ENCODE measurements at regions not wholly inside any gene's neighbourhood (a gene's known extent, or its start where the extent isn't known, plus 50 kb on each side); places are given as distances from the start of the nearest gene placed in this dataset.

DNA sequence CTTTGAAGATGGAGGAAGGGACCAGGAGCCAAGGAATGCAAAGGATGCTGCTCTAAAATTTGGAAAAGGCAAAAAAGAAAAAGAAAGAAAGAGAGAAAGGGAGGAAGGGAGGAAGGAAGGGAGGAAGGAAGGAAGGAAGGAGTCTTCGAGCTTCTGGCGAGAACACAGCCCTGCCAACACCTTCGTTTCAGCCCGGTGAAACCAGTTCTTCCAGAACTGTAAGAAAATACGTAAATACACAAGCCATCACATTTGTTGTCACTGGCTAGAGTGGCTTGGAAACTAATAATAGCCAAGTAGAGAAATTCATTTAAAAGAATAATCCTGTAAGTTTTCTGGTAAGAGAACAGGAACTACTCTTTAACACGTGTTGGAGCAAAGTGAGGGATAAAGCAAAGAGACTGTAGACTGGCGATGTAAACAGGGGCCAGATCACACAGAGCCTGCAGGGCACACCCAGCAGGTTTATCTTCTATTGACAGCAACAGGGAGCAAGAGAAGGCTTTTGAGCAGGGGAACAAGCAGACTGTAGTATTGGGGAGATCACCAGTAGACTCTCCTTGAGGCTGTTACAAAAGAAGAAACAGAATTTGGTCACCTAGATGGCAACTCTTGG lies 188.7 kb upstream of the MPHOSPH6 start:
- no peak for DNase-seq (ENCODE audit: low read depth)

DNA sequence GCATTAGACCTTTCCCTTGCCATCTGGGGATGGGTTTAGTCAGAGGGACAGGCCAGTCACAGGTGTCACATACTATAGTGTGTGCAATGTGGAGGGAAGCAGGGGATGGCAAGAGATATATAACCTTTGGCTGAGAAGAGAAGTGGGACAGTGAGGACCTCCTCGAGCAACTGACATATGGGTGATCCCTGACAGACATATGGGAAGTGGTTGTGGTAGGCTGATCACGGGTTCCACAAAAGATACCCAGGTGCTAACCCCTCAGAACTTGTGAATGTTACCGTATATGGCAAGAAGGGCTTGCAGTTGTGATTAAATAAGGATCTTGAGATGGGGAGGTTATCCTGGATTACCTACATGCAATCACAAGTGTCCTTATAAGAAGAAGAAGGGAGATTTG lies 188.1 kb upstream of the MPHOSPH6 start:
- DNase-seq (ENCODE audit: low read depth) = no peak

DNA sequence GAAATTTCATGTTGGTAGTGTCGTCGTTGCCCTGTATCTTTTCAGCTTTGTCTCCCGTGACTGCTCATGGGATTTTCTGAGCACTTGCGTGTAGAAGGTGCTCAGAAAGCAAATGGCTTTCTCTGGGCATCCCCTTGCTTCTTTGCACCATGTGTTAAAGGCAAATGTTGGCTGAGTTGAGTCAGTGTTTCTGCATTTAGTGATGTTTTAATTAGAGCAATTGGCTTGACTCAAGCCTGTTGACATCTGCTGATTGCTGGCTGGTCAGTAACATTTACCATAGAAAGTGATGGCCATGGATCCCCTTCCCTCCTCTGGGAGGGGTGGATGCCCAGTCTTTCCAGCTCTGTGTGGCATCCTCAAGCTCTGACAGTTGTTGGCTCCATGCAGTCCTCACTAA lies 187.2 kb upstream of the MPHOSPH6 start:
- no peak for DNase-seq (ENCODE audit: low read depth)

DNA sequence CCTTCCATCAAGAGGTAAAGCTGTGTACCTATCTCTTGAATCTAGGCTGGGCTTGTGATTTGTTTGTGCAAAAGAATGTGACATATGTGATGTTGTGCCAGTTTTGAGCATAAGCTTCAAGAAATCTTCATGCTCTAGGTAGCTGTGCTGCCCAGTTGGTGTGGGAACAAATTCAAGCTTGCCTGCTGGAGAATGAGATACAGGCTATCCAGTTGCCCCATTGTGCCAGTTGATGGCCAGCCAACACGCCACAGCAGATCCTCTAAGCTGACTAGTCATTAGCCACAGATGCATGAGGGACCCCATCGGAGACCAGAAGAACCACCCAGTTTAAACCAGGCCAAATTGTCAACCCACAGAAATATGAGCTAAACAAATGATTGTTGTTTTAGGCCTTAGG lies 180.5 kb upstream of the MPHOSPH6 start:
- no peak for DNase-seq (ENCODE audit: low read depth)

DNA sequence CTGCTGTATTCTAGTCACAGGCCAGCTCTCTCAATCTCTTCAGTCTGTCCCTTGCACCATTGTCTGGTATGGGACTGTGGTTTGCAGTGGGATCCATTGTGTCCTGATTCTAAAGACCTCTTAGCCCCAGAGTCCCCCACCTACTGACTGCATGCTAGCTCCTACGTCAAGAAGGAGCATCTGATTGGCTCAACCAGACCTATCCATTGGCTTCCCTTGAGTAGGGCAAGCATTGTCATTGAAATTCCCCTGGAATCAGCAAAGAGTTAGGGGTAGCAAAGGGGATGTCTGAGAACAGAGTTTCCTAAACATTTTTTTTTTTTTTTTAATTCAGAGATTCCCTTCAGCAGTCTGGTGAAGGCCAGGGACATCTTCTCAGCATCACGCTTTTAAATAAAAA lies 175.3 kb upstream of the MPHOSPH6 start:
- DNase-seq (ENCODE audit: low read depth) = no peak

DNA sequence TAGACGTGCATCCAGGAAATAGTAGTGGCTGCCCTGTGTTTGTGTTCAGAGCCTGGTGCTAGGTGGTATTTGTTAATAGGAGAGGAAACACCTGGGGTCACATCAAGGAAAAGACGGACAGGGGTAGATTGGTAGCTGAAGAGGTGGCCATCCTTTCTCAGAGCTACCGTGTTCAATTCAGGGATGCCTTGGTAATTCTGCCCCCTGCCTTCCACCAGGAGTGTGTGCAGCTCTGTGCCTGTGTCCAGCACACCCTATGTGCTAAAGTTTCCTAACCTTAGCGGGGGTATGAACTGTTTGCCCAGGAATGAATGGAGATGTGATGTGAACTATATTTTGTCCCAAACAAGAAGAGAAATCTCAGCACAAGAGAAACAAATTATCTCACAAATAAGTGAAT lies 174.1 kb upstream of the MPHOSPH6 start:
- no peak for DNase-seq (ENCODE audit: low read depth)

DNA sequence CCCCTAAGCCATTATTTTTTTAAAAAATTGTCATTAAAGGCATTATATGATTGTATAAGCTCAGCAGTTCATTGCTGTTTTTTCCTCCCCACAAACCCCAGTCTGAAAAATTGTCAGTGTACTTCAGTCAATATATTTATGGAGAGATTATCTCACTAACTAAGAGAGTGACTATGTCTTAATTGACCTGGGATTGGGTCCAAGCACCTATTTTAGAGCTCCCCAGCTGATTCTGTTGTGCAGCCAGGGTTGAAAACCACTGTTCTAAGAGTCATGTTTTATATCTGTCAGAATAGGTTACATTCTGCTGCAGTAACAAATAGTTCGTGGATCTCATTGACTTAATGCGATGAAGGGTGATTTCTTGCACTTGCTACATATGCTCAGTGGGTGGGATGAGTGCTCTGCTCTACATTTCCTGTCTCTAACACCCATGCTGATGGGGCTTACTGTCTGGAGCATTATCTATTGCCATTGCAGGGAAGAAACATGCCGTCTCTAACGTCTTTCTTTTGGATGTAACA lies 171.2 kb upstream of the MPHOSPH6 start:
- DNase-seq (ENCODE audit: low read depth) = no peak

DNA sequence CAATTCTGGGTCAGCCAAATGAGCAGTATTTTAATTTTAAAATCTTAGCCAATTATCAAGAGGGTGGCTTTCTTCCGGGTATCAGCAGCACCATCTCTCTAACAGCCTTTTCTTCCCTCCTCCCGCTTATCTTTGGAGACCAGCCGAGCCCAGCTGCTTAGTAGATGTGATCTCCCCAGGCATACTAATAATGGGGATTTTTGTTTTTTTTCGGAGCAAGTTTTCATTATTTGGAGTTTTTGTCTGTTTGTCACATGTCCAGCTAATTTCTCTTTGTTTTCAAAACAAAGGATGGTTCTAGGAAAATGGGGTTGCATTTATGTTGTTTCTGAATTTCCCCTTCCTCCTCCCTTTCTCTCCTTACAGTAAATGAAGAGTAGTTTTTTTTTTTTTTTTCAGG lies 170.5 kb upstream of the MPHOSPH6 start:
- no peak for DNase-seq (ENCODE audit: low read depth)

DNA sequence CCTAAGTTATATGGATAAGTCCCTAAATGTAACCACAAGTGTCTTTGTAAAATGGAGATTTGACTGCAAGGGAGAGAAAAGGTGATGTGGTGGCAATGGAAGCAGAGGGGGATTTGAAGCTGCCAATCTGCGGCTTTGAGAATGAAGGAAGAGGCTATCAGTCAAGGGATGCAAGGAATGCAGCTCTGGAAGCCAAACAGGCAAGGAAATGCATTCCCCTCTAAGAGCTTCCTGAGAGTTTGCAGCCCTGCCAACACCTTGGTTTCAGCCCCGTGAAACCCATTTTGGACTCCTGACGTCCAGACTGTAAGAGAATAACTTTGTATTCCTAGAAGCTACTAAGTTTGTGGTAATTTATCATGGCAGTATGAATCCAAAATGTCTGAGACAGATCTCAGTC lies 167.3 kb upstream of the MPHOSPH6 start:
- no peak for DNase-seq (ENCODE audit: low read depth)

DNA sequence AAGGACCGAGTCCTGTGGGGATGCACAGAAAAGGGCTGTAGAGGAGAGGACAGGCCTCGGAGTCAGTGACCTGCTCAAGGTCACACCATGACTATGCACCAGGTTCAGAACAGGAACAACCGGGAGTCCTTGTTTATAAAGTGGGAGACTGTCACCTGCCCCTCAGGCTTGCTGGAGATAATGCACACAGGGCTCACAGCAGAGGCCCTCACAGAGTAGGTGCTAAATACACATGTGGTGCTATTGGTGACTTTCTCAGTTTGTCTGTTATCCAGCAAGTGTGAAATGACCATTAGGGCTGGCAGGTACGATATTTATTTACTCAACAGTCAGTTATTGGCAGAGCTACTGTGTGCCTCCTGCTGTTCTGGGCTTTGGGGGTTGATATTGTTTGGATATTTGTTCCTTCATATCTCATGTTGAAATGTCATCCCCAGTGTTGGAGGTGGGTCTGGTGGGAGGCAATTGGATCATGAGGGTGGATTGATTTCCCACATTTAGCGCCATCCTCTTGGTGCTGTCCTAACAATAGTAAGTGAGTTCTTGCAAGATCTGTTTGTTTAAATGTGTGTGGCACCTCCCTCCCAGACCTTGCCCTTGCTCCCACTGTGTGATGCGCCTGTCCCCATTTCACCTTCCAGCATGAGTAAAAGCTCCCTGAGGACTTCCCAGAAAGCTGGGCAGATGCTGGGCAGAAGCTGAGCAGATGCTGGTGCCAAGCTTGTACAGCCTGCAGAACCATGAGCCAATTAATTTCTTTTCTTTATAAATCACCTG lies 162.1 kb upstream of the MPHOSPH6 start:
- DNase-seq (ENCODE audit: low read depth) = no peak

DNA sequence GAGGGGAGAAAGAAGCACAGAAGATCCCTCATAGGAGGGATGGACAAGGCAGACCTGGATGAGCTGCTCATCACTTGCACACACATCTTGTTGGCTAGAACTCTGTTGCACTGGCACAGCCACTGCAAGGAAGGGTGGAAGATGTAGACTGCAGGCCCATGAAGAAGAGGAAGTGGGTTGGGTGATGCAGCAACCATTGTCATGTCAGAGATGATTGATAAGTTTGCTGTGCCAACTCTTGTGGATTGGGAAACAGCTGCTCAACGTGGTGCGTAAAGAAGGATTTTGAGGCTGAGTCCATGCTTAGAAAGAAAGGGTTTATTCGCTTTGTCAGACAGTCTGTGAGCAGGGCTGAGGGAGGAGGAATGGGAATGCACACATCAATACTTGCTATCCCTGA lies 161.4 kb upstream of the MPHOSPH6 start:
- DNase-seq (ENCODE audit: low read depth) = no peak

DNA sequence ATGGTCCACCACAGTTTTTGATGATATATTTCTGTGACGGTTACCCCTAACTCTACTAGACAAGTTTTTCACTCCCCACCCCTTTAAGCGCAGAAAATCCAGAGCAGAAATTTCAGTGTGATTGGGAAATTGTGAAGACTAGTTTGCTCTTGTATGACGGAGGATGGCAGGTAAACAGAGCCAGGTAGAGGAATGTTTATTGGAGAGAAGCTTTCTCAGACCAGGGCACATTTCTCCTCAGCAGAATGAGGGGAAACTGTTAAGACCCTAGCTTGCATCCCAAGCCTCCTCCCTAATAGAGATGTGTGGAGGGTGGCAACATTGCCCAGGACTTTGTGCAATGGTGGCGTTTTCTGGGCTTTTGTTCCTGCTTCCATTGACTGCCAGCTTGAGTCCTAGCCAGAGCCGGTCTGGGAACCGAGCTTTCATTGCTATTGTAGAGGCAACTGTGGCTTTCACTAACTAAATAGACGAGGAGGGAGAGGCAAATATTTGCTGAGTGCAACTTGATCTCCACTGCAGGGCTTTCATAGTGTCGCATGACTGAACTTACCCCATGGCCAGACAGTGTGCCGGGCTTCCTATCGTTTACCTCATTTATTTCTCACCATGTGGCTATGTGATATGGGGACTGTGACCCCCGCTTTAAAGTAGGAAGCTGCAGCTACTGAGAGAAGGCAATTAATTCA lies 159.6 kb upstream of the MPHOSPH6 start:
- DNase-seq (ENCODE audit: low read depth) = no peak

DNA sequence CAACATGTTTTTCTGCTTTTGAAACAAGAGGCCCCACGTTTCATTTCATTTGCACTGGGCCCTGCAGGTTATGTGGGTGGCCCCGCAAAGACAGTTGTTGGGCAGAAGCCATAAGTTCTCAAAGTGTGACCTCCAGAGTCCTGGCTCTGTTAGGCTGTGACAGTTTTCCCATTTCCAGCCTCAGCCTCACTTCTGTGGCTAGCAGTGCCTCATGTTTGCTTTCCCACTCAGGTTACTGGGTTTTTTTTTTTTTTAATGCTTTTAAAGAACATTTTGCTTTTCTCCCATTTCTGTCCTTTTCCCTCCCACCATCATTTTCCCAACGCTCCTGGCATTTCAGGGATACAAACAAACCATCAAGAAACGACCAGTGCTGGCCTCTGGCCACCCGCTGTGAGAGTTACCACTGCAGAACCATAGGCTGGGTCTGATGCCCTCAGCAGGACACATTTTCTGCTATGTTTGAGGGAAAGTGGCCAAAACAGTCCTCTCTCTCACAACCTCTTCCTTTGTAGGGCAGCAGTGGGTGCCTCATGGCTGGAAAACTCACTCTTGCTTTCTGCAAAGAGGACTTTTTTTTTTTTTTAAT lies 159.0 kb upstream of the MPHOSPH6 start:
- no peak for DNase-seq (ENCODE audit: low read depth)

DNA sequence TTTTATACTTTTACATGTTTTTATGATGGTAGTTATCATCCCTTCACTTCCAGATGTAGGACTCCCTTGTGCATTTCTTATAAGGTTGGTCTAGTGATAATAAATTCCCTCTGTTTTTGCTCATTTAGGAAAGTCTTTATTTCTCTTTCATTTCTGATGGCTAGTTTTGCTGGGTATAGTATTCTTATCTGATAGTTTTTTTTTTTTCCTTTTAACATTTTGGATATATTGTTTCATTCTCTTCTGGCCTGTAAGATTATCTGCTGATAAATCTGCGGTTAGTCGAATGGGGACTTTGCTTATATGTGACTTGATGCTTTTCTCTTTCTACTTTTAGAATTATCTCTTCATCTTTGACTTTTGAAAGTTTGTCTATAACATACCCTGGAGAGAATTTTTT lies 153.1 kb upstream of the MPHOSPH6 start:
- DNase-seq (ENCODE audit: low read depth) = no peak

DNA sequence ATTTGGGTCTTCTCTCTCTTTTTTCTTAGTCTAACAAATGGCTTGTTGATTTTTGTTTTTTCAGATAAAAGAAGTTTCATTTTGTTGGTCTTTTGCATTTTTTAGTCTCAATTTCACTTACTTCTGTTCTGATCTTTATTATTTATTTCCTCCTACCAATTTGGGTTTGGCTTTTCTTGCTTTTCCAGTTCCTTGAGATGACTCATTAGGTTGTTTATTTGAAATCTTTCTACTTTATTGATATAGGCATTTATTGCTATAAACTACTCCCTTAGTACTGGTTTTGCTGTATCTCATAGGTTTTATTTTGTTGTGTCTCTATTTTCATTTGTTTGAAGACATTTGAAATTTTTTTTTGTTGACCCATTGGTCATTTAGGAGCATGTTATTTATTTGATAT lies 152.2 kb upstream of the MPHOSPH6 start:
- no peak for DNase-seq (ENCODE audit: low read depth)

DNA sequence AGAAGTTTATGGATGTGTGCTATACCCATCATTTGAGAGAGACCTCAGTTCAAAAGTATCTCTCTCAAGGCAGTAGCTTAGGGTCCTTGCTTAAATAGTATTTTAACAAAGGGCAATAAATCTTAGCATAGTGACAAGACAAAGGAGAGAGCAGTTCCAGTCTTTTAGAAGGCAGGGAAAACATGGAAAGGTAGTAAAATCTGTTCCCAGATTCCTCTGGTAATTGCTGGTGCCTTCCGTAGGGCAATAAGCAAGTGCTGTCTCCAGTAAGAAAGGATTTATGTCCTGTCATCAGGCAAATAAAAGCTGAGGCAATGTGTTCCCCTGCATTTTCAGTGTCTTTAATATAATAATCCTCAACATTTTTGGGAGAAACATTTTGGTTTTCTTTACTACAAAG lies 149.0 kb upstream of the MPHOSPH6 start:
- DNase-seq (ENCODE audit: low read depth) = no peak

DNA sequence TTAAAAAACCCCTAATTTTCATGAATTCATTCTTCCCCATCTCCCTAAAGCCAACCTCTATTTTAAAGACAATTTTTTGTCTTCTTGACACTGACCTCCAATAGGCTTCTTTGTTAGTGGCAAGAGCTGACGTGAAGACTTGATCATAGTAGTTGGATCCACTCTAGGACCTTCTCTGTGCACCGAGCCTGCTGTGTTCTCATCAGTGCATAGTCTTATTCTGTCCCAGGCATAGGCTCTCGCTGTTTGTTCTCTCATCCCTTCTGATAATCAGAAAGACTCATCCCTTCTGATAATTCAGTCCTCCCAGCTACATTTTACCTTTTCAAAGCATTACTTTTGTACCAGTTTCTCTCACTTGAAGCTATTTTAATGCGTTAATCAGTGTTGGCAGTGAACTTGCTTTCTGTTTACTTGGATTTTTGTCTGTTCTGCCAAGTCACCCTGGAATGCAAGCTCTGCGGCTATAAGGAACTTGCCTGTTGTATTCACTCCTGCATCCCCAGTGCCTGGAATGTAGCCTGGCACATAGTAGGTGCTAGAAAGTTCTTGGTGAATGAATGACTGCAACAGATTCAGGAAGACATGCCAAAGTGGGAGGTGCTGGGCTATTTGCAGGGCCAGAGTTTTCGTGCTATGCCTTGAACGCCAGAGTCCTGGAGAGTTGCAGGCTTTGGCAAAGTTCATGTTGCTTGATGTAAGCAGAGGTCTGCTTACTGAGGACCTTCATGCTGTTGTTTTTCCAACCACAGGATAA lies 147.6 kb upstream of the MPHOSPH6 start:
- DNase-seq (ENCODE audit: low read depth) = no peak

DNA sequence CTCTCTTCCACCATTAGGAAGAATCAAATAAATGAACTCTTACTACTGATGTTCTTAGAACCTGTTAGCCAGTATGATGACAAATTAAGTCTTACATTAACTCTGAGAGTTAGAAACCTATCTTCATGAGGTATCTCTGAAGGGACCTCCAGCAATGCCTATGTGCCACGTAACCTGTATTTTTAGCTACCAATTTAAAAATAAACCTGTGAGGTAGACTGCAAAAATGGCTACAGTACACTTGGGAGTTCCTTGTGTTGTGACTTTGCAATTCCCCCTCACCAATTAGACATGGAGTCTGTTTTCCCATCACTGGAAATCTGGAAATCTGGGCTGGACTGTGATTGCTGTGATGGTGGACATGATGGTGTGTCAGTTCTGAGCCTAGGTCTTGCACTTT lies 143.7 kb upstream of the MPHOSPH6 start:
- no peak for DNase-seq (ENCODE audit: low read depth)

DNA sequence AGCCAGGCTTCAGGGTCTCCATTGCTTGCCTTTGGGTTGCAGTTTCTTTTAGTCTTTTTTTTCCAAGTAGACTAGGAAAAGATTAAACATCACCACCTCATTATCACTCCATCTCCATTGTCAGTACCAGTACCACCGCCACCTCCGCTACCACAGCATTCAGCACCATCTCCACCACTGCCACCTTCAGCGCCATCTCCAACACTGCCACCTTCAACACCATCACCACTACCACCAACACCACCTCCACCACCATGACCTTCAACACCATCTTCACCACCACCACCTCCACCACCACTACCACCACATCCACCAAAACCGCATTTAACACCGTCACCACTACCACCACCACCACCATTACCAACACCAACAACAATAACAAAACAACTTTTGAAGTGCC lies 141.5 kb upstream of the MPHOSPH6 start:
- DNase-seq (ENCODE audit: low read depth) = no peak

DNA sequence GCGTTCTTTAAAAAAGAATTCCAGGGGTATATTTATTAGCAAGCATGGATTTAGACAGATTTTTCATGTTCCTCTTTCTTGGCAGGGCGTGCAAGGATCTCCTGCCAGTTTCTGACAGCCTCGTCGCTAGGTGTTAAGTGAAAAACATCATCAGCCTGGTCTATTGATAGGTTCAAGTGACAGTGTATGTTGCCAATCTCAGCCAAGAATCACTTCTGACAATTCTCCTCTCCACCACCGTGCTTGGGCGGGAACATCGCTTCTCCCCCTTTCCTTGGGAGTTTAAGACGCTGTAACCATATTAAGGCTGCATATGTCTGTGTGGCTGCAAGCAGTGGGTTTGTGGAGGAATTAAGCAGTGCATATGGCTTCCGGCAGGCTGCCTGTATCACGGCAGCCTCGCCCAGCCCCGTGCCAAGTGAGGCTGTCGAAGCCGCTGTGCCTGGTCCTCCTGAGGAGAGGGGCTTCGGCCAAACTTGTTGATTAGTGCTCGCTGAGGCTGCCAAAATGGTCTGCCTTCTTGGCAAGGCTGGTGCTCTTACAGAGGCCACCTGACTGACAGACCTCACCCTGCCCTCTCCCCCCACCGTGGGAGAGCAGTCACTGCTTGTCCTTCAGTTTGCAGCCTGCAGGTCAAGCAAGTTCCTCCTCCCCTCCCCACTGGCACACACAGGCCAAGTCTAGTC lies 132.2 kb upstream of the MPHOSPH6 start:
- no peak for DNase-seq (ENCODE audit: low read depth)

DNA sequence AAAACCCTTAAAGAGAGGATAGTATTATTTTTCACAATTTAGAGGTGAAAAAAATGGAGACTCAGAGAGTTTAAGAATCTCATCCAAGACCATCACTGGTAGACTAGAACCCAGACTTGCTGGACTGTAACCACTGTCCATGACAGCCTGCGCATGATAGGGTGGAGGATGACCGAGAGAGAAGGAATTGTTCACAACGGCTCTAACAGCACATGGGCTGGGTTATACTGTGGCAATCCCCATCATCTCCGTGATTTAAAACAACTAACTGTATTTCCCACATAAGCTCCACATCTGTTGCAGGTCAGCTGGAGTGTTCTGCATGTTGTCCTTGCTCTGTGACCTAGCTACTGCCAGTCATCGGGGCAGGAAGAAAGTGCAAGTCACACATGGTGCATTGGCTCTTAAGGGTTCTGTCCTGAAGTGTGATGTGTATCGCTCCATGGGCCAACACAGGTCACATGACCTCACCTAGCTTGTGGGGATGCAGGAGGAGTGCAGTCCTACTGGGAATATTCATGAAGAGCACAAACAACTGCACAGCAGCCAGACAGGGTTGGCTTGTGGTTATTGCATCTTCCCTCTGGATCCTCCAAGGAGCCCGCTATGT lies 131.2 kb upstream of the MPHOSPH6 start:
- DNase-seq (ENCODE audit: low read depth) = no peak

Measured in stimulated activated CD8-positive, alpha-beta memory T cell treated with anti-CD3 and anti-CD28 coated beads, Interleukin-15, amount 100 ng/mL, for 1 hour (primary cell).